GM19397 (cell line): ENCODE measurements at regions not wholly inside any gene's neighbourhood (a gene's known extent, or its start where the extent isn't known, plus 50 kb on each side); places are given as distances from the start of the nearest gene placed in this dataset.
"Not testable (repeated sequence)": the region's sequence is repeated elsewhere in the genome, so short reads cannot be mapped to it uniquely, and the experiment has no call there.

Source experiments
- ATAC-seq: cut with Tn5 transposase; IDR thresholded peaks from one replicate; pipeline ENCODE4 v1.9.1; 2021; ENCODE audit warnings: mild to moderate bottlenecking, moderate library complexity; ENCODE audit not compliant: unreplicated experiment

DNA sequence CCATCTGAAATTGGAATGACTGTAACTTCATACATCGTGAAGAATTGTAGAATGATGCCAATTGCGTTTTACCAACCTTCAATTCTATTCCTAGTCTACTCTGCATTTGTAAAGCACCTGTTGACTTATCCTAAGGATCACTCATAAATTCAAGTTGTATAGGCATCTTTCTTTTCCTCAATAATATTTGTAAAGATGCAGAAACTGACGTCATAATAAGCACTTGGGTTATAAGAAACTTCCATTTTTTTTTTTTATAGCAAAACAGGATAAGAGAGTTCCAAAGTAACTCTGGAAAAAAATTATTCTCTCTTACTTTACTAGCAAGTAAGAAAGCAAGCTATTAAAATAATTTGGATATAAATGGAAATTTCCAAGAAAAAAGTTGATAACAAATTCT lies 1377.4 kb upstream of the ACVR2A start:
- no peak for ATAC-seq

- ATAC-seq, result no peak
These were observed 1379.4 kb upstream of the ACVR2A start for GRCh38 chr2:146465460-146465859.

- no peak for ATAC-seq
These were observed 1383.8 kb upstream of the ACVR2A start for GRCh38 chr2:146461068-146461467.

- no peak for ATAC-seq
These were observed 1386.2 kb upstream of the ACVR2A start for GRCh38 chr2:146458585-146458984.

DNA sequence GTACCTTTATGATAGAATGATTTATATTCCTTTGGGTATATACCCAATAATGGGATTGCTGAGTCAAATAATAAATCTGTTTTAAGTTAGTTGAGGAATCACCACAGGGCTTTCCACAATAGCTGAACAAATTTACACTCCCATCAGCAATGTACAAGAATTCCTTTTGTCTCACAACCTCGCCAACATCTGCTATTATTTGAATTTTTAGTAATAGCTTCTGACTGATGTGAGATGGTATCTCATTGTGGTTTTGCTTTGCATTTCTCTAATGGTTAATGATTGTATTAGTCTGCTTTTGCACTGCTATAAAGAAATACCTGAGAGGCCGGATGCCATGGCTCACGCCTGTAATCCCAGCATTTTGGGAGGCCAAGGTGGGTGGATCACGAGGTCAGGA lies 1387.6 kb upstream of the ACVR2A start:
- no peak for ATAC-seq

- ATAC-seq, result no peak
These were observed 1389.5 kb upstream of the ACVR2A start for GRCh38 chr2:146455325-146455724.

GRCh38 chr2:146451972-146452371 lies 1392.9 kb upstream of the ACVR2A start:
- no peak for ATAC-seq

GRCh38 chr2:146450131-146450530 lies 1394.7 kb upstream of the ACVR2A start:
- no peak for ATAC-seq

DNA sequence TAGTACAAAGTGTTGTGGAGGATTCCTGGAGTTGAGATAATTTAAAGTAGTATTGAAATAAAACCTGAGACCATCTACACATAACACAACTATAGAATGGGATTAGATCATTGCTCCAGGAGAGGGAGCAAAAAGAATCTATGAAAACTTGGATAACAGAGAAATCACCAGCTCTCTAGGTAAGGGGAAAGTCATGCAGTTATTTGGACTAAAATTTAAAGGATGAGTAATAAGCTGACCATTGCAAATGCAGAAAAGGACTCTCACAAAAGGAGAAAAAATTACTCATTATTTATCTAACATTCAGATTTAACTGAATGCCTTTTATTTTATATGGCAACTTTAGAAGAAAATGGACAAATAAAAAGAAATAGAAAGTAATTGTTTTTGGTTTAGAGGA lies 1399.8 kb upstream of the ACVR2A start:
- no peak for ATAC-seq

DNA sequence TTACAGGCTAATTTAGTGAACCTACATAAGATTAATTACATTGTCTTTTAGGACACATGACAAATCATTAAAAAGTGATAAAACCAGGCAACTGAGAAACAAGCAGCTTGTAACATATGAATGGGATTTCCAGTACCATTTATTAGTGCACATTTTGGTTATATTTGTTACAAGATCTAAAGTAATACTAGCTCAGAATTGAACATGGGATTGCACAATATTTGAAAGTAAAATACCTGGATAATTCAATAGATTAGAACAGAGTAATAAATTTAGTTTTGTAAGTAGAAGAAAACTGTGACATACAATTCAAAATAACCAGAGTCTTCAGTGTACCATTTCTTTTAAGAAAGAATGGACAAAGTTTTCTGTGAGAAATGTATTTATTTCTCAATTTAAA lies 1400.7 kb upstream of the ACVR2A start:
- no peak for ATAC-seq

DNA sequence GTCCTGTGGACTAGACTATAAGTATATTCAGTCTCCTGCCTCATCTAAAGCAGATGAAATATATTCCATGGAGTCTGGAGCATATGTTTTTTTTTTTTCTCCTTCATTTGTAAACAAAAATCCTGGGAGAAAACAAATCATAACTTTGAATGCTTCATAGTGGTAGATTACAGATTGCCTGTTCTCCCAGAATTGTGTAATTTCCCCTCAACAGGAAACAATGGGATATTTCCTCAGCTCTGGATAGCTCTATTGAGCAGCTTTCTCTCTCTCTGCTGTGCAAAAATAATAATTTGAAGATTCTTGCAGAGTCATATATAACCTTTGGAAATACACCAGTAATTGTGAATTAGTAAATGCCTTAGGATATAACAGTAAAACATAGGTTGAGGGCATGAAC lies 1406.6 kb upstream of the ACVR2A start:
- no peak for ATAC-seq

DNA sequence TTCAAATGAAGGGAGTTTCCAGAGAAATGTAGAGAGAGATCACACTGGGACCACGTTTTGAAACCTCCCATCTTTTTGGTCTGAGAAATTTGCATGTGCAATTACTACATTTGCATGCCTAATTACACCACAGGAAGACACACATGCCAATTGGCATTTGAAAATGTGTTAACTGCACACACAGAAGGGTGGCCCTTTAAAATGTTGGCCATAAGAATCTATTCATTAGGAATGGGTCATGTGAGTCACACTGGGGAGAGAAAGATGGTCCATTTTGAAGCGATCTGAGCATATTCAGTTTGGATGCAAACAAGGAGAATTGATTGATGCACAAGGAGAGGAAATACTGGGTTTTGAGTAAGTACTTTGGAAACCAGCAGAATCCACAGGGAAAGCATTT lies 1407.1 kb upstream of the ACVR2A start:
- ATAC-seq, result no peak

DNA sequence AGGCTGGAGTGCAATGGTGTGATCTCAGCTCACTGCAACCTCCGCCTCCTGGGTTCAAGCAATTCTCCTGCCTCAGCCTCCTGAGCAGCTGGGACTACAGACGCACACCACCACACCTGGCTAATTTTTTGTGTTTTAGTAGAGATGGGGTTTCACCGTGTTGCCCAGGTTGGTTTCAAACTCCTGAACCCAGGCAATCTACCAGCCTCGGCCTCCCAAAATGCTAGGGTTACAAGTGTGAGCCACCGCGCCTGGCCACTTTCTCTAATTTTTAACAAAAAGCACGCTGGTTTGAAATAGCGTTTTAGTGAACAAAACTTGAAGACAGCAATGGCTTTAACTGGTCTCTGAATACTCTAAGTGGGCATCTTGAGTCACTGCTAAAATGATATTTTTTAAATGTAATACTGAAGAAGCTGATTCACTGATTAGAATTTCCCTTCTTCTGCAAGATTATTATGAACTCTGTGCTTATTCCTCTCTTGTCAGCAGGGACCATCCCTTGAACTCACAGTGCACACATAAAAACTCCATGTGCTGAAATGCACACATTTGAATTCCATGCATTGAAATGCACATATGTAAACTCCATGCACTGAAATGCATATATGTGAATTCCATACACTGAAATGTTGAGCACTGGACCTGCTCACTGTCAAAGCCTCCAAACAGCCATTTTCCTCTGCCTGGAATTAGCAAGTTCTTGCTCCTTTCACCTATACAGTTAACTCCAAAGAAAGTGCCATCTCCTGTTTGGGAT lies 1411.5 kb upstream of the ACVR2A start:
- no peak for ATAC-seq

- no peak for ATAC-seq
These were observed 1415.5 kb upstream of the ACVR2A start for GRCh38 chr2:146429366-146429765.

- no peak for ATAC-seq
These were observed 1426.9 kb upstream of the ACVR2A start for GRCh38 chr2:146417942-146418341.

DNA sequence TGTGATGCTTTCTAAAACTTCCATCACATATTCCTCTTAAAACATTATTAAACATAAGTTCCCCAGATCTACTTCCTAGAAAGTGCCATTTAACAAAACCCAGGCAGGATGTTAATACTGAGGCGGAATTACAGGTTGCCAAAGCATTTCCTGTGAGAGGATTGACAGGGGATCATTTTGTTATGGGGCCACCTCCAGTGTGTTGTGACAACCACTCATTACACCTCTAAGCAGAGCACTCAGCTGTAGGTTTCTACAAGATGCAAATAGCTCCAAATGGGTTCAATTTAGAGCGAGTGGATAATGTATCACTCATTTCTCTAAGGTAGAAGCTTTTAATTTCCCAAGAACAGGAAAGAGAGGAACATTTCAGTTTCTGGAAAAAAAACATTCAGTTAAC lies 1429.5 kb upstream of the ACVR2A start:
- ATAC-seq, result no peak

- ATAC-seq, result no peak
These were observed 1430.4 kb upstream of the ACVR2A start for GRCh38 chr2:146414456-146414855.

- ATAC-seq, result no peak
These were observed 1431.7 kb upstream of the ACVR2A start for GRCh38 chr2:146413086-146413610.

DNA sequence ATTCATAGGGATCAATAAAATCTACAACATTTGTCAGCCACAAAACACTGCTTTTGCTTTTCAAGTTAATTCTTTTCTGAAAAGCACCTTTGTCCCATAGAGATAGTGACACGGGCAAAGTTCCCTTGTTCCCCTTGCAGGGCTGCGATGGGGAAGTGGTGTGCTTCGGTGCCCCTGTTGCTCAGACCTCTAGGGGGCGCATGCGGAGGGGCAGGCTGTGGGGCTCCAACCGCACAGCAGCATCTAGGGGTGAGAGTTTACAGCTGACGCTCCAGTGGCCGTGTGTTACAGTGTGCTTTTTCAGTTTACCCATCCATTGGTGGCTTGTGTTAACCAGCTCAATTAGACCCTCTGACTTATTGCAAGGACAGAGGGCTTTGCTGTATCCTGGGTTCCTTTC lies 1432.2 kb upstream of the ACVR2A start:
- ATAC-seq, result no peak

DNA sequence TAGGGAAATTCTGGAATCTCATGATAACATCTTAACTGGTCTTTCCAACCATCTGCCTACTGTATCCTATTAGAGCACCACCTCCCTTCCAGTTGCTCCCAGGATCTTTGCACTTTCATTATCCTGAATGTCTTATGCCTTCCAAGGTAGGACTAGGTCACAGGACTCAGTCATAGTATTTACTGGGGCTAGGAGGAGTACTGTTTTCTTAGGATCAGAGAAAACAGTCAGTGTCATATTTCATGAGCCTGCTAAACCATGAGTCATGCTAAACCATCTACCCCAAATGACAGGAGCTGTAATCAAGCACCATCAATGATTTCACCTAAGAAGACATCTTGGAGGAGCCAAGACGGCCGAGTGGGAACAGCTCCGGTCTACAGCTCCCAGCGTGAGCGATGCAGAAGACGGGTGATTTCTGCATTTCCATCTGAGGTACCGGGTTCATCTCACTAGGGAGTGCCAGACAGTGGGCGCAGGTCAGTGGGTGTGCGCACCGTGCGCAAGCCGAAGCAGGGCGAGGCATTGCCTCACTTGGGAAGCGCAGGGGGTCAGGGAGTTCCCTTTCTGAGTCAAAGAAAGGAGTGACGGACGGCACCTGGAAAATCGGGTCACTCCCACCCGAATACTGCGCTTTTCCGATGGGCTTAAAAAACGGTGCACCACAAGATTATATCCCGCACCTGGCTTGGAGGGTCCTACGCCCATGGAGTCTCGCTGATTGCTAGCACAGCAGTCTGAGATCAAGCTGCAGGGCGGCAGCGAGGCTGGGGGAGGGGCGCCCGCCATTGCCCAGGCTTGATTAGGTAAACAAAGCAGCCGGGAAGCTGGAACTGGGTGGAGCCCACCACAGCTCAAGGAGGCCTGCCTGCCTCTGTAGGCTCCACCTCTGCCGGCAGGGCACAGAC lies 1439.2 kb upstream of the ACVR2A start:
- not testable (repeated sequence) for ATAC-seq

DNA sequence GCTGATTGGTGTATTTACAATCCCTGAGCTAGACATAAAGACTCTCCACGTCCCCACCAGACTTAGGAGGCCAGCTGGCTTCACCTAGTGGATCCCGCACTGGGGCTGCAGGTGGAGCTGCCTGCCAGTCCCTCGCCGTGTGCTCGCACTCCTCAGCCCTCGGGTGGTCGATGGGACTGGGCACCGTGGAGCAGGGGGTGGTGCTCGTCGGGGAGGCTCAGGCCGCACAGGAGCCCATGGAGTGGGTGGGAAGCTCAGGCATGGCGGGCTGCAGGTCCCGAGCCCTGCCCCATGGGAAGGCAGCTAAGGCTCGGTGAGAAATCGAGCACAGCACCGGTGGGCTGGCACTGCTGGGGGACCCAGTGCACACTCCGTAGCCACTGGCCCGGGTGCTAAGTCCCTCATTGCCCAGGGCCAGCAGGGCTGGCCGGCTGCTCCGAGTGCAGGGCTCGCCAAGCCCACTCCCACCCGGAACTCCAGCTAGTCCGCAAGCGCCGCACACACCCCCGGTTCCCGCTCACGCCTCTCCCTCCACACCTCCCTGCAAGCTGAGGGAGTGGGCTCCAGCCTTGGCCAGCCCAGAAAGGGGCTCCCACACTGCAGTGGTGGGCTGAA lies 1441.2 kb upstream of the ACVR2A start:
- not testable (repeated sequence) for ATAC-seq
